AG04450 (cell line): ENCODE measurements at regions not wholly inside any gene's neighbourhood (a gene's known extent, or its start where the extent isn't known, plus 50 kb on each side); places are given as distances from the start of the nearest gene placed in this dataset.

Experiments
- CTCF ChIA-PET: fragments of 300-600, 350-600 bp; formaldehyde crosslinking; extraction: SDS; loops from one replicate; lab custom pipeline; 2022; ENCODE audit warnings: antibody characterized with exemption, inconsistent platforms; lab: Charles Lee
- POLR2A ChIA-PET: fragments of 350-600 bp; formaldehyde crosslinking; extraction: SDS; loops from one replicate; lab custom pipeline; 2021; ENCODE audit warnings: antibody characterized with exemption, inconsistent platforms; lab: Yijun Ruan, JAX
- DNase-seq: peaks from one replicate; pipeline ENCODE4 v3.0.0-alpha.2; 2011; ENCODE audit warnings: low read depth, low spot score
- H3K27ac ChIP-seq: one replicate; pipeline ENCODE4 v1.5.1; 2012; ENCODE audit warnings: low read depth, low read length, control low read depth
- H3K27me3 ChIP-seq: one replicate; pipeline ENCODE4 v1.6.0; 2012; ENCODE audit warnings: low read length; ENCODE audit not compliant: control insufficient read depth, insufficient read depth
- H3K4me3 ChIP-seq: 2 replicates; pipeline ENCODE4 v1.5.1; 2011; ENCODE audit warnings: mild to moderate bottlenecking, low read depth, low read length, control low read depth
- H3K9me3 ChIP-seq: 2 replicates; pipeline ENCODE4 v1.5.1; 2012; ENCODE audit warnings: low read length; ENCODE audit not compliant: control insufficient read depth, insufficient read depth
- CTCF ChIP-seq: IDR thresholded peaks from 2 replicates; pipeline ENCODE4 v1.5.1; 2011; ENCODE audit warnings: low read depth, low read length, control low read depth, inconsistent platforms

DNA sequence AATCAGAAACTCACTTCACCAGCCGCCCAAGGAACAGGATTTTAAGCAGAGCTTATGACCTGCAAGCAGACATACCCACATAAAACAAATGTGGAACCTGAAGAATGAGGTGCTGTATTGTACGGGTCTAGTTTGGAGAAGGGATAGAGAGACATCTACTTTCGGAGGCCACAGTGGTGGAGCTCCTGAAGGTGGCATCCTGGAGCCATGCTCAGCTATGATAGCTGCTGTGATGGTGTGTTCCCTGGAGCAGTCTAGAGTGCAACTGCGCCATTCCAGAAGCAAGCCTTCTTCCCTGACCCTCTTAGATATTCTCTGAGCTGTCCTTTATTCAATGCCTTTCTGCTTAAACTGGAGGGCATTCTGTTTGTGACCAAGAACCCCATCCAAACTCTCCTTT lies 402.6 kb downstream of the FUT8 start:
- ChIA-PET CTCF (interaction anchor here (1.1 to 1.3 kb wide), 2 partner anchors 10 to 18 kb away, joined by 3 to 6 read pairs; no protein-coding TSS in a partner anchor), POLR2A (no interaction called here)
- Histone ChIP-seq H3K9me3 (no peaks in the 10 kb centered on the region; the same call in 1 of the 2 replicates), H3K27ac (no peak overlapping the region), H3K27me3 (peaks cover 5% of the 10 kb centered on the region), H3K4me3 (no peak overlapping the region)
- TF ChIP-seq CTCF = no peak
- DNase-seq = no peak

DNA sequence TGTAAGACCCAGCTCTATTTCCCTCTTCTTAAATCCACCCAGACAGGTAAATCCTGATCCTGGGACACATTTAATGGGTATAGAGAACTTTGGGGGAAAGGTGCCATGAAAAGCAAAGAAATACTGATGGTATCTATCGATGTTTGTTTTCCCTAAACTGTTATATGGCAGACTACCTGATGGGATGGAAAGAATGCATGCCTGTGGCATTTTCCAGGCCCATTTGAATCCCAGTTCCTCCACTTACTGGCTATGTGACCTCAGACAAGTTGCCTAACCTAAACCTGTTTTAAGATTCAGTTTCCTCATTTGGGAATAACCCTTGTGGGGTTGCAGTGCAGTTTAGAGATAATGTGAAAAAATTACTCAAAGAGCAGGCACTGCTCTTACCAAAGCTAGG lies 404.5 kb downstream of the FUT8 start:
- CTCF ChIA-PET = interaction anchor here (1.1 to 1.3 kb wide), 2 partner anchors 8 to 655 kb away, joined by 3 to 9 read pairs; no protein-coding TSS in a partner anchor
- no peak for TF ChIP-seq CTCF

GRCh38 chr14:65819569-65819968 lies 407.0 kb downstream of the FUT8 start:
- POLR2A ChIA-PET = no interaction called here
- TF ChIP-seq CTCF = no peak
- CTCF ChIA-PET = no interaction called here
- DNase-seq = no peak
- H3K27me3 ChIP-seq = peaks cover 3% of the 10 kb centered on the region
- H3K4me3 ChIP-seq = no peak overlapping the region
- no peaks in the 10 kb centered on the region; the same call in 1 of the 2 replicates for H3K9me3 ChIP-seq
- H3K27ac ChIP-seq = no peak overlapping the region

More for the DNA sequence above, 404.5 kb downstream of the FUT8 start:
- Histone ChIP-seq H3K4me3 (no peak overlapping the region), H3K27ac (no peak overlapping the region), H3K9me3 (no peaks in the 10 kb centered on the region; the same call in 1 of the 2 replicates), H3K27me3 (peaks cover 3% of the 10 kb centered on the region)
- no peak for DNase-seq
- POLR2A ChIA-PET = no interaction called here

- no peak overlapping the region for H3K4me3 ChIP-seq
- H3K9me3 ChIP-seq = no peaks in the 10 kb centered on the region; the same call in 1 of the 2 replicates
- DNase-seq = no peak
- TF ChIP-seq CTCF = no peak
- ChIA-PET CTCF (interaction anchor here (9.2 kb wide), 1 partner anchor 408 kb away, joined by 359 read pairs; the partner anchor contains the start of gene FUT8), POLR2A (no interaction called here)
- H3K27ac ChIP-seq = no peak overlapping the region
- H3K27me3 ChIP-seq = peaks cover 5% of the 10 kb centered on the region
These were observed 408.8 kb downstream of the FUT8 start for GRCh38 chr14:65821224-65821753.

DNA sequence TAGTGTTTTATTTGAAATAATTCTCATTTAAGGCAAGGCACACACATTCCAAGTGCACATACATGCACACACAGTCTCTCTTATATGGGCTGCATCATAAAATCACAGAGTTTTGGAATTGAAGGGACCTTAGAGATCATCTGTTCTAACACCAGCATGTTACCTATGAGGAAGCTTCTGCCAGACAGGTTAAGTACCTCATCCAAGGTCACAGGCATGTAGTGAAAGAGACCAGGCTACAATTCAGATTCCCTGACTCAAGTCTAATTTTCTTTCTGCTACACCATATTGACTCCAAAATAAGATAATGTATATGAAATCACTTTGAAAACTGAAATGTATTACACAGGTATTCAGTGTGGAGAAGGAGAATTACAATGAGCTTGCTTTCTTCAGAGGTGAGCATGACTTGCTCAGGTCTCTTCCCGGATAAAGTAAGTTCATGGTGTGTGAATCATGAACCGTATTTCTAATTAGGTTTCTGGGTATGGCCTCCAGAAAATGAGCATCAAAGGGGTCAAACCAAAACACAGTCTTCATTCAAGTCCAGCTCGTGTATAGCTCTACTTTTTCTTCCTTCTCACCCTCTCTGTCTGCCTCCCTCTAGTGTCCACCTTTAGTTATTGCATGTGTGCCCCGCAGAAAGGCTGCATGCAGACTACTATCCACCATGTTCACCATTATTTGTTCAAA lies 411.9 kb downstream of the FUT8 start:
- TF ChIP-seq CTCF = peak; percentile 97
- ChIA-PET CTCF (interaction anchor here (0.5 to 9.2 kb wide), 95 partner anchors 8 to 1491 kb away, joined by 3 to 359 read pairs (median 4); partner anchors contain the start of gene FUT8), POLR2A (interaction anchor here (0.5 to 1.2 kb wide), 2 partner anchors 413 to 613 kb away, joined by 3 read pairs; no protein-coding TSS in a partner anchor)
- Histone ChIP-seq H3K27me3 (peaks cover 21% of the 10 kb centered on the region), H3K4me3 (no peak overlapping the region), H3K9me3 (no peaks in the 10 kb centered on the region), H3K27ac (no peak overlapping the region)
- DNase-seq = peak; percentile 41
